8988T (cell line): ENCODE measurements at regions not wholly inside any gene's neighbourhood (a gene's known extent, or its start where the extent isn't known, plus 50 kb on each side); places are given as distances from the start of the nearest gene placed in this dataset.
"Not testable (repeated sequence)": the region's sequence is repeated elsewhere in the genome, so short reads cannot be mapped to it uniquely, and the experiment has no call there.

Experiments used
- DNase-seq: peaks from one replicate; pipeline ENCODE4 v3.0.0; 2011

DNA sequence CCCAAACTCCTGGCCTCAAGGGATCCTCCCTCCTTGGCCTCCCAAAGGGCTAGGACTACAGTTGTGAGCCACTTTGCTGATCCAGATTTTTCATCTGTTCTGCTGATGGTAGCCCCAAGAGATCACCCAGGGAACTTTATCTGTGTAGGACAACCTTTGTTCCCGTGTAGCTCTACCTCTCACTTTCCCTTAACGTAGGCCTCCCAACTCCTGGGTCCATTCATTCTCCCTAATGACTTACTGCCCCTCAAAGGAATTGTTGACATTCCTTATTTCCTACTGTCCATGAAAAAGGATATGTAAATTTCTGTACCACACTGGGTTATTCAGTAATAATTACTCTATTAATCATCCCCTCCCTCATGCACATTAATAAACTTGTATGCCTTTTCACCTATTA lies 51.0 kb upstream of the PHF24 start:
- DNase-seq: no peak

DNA sequence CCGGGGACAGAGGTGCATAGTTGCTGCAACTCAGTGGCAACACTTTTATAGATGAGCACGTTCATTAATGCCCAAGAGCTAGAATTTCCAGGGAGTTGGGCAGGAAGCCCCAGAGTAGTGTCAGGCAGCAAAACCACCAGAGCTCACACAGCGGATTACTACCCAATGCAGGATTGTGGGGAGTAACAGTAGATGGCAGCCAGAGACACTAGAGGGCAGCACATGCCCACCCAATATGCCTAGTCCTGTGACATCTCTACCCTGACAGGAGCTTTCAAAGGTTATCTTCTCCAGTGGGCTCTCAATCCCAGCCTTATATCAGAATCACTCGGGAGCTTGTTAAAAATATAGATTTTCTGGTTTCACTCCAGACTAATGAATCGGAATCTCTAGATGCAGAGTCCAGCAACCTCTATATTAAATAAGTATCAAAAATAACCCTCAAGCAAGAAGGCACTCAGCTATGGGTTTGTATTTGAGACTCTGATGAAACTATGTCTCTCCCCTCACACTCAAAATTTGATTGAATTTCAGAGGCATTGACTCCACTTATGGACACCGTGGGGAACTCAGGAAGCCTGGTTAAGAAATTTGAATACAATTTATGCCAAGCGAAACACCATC lies 58.4 kb upstream of the PHF24 start:
- peak; percentile 18 for DNase-seq

DNA sequence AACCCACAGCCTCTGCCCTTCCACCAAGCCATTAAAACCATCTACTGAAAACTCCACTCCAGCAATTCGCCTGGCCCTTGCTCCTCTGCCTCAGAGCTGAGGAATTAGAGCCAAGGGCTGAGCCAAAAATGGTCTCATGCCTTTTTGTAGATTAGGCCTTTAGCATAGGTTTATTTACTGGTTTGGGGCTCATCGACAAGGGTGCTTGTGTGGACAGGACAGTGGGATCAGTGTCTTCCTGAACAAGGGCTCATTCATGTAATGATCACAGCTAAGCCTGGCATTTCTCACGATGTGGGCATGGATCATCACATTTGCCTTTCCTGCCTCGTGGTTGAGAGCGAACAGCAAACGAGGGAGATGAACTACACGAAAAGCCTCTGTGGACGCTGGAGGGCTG lies 59.2 kb upstream of the PHF24 start:
- DNase-seq: no peak

DNA sequence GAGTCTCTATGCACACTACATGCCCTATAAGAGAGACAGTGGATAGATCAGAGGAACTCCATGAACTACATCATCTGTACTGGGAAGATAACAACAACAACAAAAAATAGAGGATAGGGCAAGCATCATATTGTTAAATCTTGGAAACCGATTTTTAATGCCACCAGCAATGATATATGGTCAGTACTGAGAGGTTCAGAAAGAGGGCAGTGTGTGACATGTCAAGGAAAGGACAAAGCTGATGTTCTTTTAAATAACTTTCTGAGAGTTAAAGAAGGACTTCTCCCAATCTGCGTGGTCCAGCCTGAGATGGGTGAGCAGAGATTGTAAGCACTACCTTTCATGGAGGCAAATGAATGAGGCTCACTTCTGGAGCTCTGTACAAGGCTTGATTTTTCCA lies 62.0 kb upstream of the PHF24 start:
- no peak for DNase-seq

DNA sequence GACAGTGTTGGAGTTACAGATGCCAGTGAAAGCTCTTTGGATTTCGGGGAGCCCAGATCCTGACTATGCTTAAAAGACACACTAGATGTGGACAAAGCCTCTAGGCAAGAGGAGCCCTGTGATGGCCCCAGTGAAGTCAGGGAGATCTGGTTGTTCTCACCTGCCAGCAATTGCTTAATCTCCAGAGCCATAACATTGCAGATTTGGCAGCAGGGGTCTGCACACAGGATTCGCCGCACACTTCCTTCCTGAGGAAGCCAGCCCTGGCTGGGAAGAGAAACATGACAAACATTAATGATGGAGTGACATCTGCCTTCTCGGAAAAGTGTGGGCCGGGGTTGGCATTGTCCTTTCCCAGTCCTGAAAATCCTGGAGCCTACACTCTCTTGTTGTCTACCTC lies 65.2 kb upstream of the PHF24 start:
- no peak for DNase-seq

DNA sequence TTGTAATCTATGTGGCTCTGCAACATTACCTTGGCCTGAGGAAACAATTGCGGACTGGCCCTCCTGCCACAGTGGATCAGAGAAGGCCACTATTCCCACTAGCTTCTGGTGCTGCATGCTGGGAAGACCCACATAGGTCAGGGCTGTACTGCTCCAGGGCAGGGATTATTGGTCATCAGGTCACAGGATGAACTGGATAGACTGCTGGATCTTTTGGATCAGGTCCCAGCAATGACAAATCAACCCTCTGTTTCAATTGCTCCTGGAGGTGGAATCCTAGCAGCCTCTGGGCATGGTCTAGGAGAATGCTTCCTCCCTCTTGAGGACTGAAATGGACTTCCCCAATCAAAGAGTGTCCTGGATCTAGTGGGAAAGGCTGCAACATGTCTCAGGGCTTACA lies 66.7 kb upstream of the PHF24 start:
- no peak for DNase-seq

DNA sequence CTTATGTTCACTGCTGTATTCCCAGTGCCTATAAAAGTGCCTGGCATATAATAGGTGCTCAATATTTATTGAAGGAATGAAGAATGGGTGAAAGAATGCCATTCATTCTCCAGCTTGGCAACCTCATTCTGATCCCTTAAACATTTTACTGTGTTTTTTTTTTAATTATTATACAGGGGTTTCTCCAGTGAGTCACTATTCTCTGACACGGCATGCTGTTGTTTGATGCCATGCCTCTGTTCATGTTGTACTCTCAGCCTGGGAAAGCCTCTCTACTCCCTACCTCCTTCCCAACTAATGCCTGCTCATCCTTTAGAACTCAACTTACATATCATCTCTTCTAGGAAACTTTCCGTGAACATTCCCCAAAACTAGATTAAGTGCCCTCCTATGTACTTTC lies 70.2 kb upstream of the PHF24 start:
- DNase-seq: no peak

DNA sequence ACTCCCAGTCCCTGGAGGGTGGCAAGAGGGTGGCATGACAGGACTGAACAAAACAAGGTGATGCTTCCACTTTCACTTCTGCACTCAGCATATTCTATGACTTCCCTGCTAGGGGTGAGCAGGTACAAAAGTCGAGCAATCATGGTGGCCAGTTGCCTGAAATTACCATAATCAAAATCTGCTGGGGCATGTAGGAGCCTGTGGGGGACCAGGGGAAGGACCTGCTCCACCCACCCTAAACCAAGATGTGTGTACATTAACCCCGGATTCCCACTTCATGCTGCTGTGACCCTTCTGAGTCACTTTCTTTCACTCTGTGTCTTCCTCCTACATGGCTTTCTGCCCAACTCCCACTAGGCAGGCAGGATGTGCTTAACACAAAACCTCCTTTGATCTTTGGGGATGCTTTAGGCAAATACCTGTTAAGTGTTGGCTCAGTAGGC lies 73.3 kb upstream of the PHF24 start:
- no peak for DNase-seq

DNA sequence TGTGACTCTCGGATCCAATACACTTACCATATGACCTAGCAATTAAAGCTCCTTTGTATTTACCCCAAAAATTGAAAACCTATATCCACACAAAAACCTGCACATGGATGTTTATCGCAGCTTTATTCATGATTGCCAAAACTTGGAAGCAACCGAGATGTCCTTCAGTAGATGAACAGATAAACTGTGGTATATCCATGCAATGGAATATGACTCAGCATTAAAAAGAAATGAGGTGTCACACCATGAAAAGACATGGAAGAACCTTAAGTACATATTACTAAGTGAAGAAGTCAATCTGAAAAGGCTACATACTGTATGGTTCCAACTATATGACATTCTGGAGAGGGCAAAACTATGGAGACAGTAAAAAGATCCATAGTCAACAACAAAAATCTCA lies 82.0 kb upstream of the PHF24 start:
- no peak for DNase-seq

DNA sequence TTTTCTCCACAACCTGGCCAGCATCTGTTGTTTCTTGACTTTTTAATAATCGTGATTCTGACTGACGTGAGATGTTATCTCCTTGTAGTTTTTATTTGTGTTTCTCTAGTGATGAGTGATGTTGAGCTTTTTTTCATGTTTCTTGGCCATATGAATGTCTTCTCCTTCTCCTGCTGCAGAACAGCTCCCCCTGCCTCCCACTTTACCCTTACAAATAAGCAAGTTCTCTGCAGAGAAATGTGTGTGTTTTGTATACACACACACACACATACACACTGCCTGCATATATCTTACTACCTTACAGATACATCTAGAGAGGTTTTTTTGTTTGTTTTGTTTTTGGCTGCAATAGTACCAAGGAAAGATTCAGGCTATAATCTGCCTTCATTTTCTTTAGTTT lies 88.7 kb upstream of the PHF24 start:
- no peak for DNase-seq

DNA sequence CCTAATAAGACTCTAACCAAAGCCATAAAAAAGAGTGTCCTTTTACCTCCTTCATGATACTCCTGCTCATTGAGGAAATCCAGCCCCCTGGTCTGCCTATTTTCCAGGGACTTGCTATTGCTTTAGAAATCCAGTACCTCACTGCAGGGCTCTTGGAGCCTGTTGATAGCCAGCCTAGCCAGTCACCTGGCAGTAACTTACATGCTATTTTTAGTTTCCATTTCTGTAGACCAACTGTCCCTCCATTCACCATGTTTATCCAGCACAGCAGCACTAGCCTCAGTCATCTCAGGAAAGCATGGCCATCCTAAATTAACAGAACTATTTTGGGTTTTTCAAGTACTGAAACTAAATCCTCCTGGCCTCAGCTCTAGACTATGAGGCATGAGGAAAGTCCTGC lies 91.5 kb upstream of the PHF24 start:
- DNase-seq: no peak

DNA sequence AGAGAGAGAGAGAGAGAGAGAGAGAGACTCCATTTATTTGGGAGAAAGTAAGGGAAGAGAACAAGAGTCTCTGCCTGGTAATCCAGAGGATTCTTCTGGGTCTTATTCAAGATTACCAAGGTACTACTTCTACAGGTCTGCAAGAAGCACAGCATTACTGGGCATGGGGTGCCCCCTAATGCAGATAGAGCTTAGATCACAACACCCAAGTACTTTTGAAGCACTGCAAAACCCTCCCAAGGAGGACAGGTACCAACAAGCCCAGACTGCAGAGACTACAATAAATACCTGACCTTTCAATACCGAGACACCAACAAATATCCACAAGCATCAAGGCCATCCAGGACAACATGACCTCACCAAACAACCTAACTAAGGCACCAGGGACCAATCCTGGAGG lies 94.7 kb upstream of the PHF24 start:
- DNase-seq: no peak

DNA sequence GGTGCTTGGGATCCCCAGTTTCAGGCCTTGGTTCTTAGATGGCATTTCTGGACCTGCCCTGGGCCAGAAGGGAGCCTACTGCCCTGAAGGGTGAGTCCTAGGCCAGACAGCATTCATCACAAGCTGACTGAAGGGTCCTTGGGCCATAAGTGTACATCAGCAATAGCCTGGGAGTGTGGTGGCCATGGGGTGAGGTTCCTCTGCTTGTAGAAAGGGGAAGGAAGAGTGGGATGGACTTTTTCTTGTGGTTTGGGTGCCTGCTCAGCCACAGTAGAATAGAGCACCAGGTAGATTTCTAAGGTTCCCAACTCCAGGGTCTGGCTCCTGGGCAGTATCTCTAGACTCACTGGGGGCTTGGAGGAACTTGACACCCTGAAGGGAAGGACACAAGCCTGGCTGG lies 95.2 kb upstream of the PHF24 start:
- no peak for DNase-seq

DNA sequence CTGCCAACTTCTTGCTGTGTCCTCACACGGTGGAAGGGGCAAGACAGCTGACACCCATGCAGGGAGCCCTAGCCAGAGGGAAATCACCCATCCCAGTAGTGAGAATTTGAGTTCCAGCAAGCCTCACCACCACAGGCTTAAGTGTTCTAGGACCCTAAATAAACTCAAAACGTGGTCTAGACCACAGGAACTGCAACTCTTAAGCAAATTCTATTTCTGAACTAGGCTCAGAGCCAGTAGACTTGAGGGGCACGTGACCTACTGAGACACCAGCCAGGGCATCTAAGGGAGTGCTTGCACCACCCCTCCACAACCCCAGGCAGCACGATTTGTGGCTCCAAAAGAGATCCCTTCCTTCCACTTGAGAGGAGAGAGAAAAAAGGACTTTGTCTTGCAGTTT lies 96.0 kb upstream of the PHF24 start:
- DNase-seq: no peak

DNA sequence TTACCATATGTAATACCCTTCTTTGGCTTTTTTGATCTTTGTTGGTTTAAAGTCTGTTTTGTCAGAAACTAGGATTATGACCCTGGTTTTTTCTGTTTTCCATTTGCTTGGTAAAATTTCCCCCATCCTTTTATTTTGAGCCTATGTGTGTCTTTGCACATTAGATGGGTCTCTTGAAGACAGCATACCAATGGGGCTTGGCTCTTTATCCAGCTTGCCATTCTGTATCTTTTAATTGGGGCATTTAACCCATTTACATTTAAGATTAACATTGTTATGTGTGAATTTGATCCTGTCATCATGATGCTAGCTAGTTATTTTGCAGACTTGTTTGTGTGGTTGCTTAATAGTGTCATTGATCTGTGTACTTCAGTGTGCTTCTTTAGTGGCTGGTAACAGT lies 103.1 kb upstream of the PHF24 start:
- not testable (repeated sequence) for DNase-seq

DNA sequence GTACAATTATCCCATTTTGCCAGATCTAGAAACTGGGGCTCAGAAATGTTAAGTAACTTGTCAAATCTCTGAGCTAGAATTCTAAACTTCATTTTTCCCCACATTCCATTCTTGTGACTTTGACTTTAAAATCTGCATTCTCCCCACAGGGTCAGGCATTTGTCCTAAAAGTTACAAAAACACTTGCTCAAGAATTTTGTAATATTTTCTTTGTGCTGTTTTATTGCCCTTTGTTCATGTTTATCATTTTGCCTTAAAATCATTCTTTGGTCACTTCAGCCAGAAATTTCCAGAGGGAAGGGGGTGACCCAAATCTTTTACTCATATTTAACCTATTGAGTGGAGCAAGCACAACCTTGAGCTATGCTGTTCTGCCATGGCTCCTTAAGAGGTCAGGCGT lies 120.1 kb upstream of the CCL21 start:
- DNase-seq: no peak

DNA sequence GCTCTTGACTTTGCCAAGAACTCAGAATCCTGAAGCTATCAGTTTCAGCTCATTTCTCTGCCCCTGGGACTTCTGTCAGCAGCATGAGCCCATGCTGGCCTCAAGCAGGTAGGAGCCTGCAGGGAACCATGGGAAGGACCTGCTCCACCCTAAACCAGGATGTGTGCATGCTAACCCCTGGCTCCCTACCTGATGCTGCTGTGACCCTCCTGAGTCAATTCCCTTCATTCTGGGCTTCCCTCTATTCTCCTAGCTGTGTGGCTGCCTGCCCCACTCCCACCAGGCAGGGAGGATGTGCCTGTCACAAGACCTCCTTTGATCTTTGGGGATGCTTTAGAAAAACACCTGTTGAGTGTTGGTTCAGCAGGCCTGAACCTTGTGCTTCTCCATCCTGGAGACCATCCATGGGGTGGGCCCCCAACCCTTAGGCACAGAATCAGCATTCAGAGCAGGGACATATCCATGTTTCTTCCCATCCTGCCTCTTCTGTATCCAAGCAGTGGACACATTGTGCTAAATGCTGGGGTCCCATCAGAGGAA lies 117.1 kb upstream of the CCL21 start:
- DNase-seq: no peak

DNA sequence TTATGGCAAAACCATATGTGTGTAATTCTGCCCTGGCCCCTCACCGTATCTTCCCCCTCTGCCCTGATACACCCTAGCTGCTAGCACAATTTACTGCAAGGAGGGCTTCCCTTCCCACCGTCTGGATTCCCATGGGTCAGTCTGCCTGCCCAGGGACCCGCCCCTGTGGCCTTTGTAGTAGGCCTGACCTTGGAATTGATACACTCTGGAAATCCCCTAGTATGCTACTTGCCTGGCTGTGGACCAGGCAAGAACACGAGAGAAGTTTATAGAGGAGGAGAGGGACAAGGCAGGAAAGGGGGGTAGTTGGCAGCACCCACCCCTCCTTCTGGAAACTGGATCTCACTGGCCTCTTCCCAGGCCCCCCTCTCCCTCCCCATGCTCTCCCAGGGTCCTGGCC lies 115.8 kb upstream of the CCL21 start:
- no peak for DNase-seq

DNA sequence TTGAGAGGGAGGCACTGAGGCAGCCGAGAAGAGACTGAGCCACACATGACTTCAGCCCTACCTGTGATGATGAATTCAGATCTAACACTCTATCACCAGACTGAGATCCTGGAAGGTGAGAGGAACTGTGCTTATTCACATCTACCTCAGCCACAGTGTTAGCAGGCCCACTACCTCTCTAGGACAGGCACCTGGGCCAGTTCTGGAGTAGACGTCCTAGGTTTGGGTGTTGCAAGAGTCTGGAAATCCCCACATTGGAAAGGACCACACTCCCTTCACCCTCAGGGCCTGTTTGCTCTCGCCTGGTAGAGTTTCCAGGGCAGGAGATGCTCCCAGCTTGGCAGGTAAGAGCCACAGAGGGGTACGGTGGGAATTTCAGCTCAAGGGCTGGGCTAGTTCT lies 113.8 kb upstream of the CCL21 start:
- no peak for DNase-seq

DNA sequence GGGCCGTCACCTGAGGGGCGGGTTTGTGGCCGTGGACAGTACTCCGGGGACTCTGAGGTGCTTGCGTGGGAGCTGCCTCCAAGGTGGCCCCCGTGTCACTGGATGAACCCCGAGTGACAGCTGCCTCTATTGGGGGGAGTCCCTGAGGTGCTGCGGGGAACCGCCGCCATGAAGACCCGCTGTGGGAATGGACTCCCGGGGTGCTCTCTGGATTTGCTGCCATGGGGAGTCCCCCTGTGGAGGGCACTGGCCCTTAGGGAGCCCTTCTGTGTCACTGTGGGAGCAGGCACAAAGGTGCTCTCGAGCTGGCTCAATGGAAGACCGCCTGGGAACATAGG lies 100.2 kb upstream of the CCL21 start:
- no peak for DNase-seq

DNA sequence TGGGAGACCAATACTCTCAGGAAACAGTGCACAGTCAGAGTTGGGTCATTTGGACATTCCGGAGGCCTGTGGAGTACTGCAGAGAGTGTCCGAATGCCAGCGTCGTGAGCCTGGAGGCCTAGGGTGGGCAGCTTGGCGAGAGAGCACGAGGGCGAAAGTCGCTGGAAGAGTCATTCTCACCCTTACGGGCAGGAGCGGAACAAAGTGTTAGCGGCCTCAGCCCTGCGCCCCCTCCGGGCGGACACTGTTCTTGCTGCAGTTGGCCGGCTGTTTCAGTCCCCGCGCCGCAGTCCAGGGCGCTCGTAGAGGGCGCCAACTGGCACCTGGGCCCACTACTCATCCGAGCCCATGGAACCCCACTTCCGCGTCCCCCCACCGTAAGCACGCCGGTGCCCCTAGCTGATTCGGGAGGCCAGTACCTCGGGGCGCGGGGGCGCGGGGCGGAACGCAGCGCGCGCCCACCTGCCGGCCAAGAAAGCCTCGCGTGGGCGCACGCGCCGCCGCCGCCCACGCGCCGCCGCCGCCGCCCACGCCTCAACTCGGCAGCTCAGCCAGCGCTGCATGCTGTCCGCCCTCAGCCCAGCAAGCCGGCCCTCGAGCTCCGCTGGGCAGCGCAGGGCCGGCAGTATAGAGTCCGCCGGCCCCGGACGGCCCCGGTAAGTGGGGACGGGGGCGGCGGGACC lies 99.7 kb upstream of the CCL21 start:
- no peak for DNase-seq

DNA sequence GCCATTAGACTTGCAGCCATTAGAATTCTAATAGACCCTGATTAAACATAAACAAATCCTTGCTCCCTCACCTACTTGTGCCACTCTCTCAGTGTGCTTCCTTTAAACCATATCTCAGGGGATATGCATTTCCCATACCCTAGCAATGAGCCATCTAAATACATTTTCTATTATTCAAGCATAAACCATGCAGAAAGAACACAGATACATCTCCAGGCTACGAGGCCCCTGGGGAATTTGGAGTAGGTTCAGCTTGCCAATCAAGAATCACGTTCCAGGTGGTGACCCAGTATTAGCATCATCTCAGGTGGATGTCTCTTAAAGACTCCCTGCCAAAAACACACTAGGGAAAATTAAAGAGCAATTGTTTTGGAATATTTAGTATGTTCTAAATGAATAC lies 93.0 kb upstream of the CCL21 start:
- DNase-seq: no peak

DNA sequence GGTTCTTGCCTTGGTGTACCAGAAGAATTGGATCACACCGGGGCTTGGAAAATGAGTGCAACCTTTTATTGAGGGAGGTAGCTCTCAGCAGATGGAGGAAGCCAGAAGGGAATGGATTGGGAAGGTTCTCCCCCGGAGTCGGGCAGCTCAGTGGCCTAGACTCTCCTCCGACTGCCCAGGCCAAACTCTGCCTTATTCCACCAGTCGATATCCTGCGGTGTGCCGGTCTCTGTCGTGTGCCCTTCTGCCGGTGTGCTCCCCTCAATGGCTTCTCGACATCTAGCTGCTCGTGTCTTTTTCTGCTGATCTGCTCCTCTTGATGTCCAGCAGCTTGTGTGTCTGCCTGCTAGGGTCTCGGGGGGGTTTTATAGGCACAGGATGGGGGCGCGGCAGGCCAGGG lies 87.4 kb upstream of the CCL21 start:
- no peak for DNase-seq

DNA sequence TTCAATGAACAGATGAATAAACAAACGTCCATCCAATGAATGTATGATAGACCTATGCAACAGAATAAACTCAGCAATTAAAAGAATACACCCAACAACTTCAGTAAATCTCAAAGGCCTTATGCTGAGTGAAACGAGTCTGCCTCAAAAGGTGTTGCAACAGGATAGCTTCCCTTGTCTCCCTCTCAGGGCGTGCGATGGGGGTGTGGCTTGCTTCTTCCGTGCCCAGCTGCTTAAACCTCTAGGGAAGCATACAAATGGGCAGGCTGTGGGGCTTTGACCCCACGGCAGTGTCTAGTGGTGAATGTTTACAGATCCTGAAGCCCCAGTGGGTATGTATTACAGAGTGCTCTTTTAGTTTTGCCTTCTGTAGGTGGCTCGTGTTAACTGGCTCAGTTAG lies 87.0 kb upstream of the CCL21 start:
- DNase-seq: no peak

DNA sequence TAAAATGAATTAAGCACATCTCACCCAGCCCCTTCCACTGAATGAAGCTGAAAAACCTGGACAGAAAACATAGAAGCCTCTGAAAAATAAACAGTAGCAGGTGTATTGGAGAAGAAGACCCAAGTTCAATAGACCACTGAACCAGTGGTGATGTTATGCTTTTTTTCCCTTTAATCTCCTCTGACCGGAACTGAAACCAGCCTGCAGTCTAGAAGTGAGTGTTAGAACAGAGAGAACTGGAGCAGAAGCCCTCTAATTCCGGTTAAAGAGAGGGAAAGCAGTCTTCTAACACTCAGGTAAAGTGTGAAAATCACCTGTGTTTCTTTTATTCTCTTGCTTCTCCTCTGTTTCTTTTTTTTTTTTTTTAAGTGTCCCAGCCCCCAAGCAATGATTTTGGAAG lies 83.5 kb upstream of the CCL21 start:
- DNase-seq: no peak
